H1 (cell line): ENCODE measurements at regions not wholly inside any gene's neighbourhood (a gene's known extent, or its start where the extent isn't known, plus 50 kb on each side); places are given as distances from the start of the nearest gene placed in this dataset.

Experiments
- CEBPB ChIP-seq: IDR thresholded peaks from 2 replicates; pipeline ENCODE4 v1.6.1; 2012; ENCODE audit warnings: low read depth, low read length
- CHD2 ChIP-seq: IDR thresholded peaks from 2 replicates; pipeline ENCODE4 v1.6.1; 2012; ENCODE audit warnings: low read length, improper control_type of control experiment
- CTCF ChIP-seq, 3 experiments: IDR thresholded peaks; 1 replicate in 2 of 3; 2 replicates in 1 of 3; pipeline versions ENCODE4 v1.5.1 to v1.6.1; 2011; ENCODE audit warnings: low read length in 3 of 3, mild to moderate bottlenecking in 3 of 3, inconsistent platforms in 2 of 3, low read depth in 1 of 3, moderate library complexity in 1 of 3; ENCODE audit not compliant: insufficient read depth in 1 of 3; ENCODE audit errors: control extremely low read depth in 1 of 3
- EGR1 ChIP-seq: IDR thresholded peaks from 2 replicates; pipeline ENCODE4 v1.6.1; 2011; ENCODE audit warnings: low read depth, low read length, borderline replicate concordance
- FOSL1 ChIP-seq: IDR thresholded peaks from 2 replicates; pipeline ENCODE4 v1.6.1; 2011; ENCODE audit warnings: mild to moderate bottlenecking, low read depth, low read length, moderate library complexity; ENCODE audit not compliant: insufficient read depth
- GABPA ChIP-seq: IDR thresholded peaks from 2 replicates; pipeline ENCODE4 v1.6.1; 2011; ENCODE audit warnings: mild to moderate bottlenecking, low read length, moderate library complexity, borderline replicate concordance; ENCODE audit not compliant: insufficient read depth
- NRF1 ChIP-seq: IDR thresholded peaks from 2 replicates; pipeline ENCODE4 v1.6.1; 2011; ENCODE audit warnings: mild to moderate bottlenecking, low read depth, low read length, improper control_type of control experiment
- POLR2A ChIP-seq, 2 experiments: IDR thresholded peaks; 1 replicate in 1 of 2; 2 replicates in 1 of 2; pipeline ENCODE4 v1.6.1; 2011; ENCODE audit warnings: low read depth in 2 of 2, low read length in 2 of 2, mild to moderate bottlenecking in 2 of 2; ENCODE audit errors: control extremely low read depth in 1 of 2
- RBBP5 ChIP-seq: IDR thresholded peaks from 2 replicates; pipeline ENCODE4 v1.7.1; 2012; ENCODE audit warnings: low read depth, mild to moderate bottlenecking, inconsistent platforms, low read length, moderate library complexity, borderline replicate concordance
- SRF ChIP-seq: IDR thresholded peaks from 2 replicates; pipeline ENCODE4 v1.6.1; 2011; ENCODE audit warnings: mild to moderate bottlenecking, low read depth, low read length, moderate library complexity
- TCF12 ChIP-seq: IDR thresholded peaks from 2 replicates; pipeline ENCODE4 v1.6.1; 2011; ENCODE audit warnings: low read depth, mild to moderate bottlenecking, low read length
- ZNF274 ChIP-seq: IDR thresholded peaks from 2 replicates; pipeline ENCODE4 v1.7.0; 2012; ENCODE audit warnings: low read length, borderline replicate concordance; ENCODE audit errors: extremely low read depth
- TF ChIP-seq, protein P1 (sequence below): IDR thresholded peaks from 2 replicates; pipeline ENCODE4 v1.6.1; 2012; ENCODE audit warnings: low read length, inconsistent platforms
- TF ChIP-seq, protein P2 (sequence below): IDR thresholded peaks from 2 replicates; pipeline ENCODE4 v1.6.1; 2012; ENCODE audit warnings: inconsistent platforms

DNA sequence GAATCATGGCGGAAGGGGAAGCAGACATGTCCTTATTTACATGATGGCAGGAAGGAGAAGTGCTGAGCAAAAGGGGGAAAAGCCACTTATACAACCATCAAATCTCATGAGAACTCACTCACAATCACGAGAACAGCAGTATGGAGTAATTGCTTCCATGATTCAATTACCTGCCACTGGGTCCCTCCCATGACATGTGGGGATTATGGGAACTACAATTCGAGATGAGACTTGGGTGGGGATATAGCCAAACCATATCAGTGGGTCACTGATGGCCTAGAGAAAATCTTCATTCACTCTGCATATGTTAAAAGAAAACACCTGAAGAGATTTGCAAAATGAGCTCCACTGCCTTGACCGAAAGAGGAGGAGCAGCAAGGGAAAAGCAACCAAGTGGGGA is 130.3 kb upstream of the FAM20A start:
- TF ChIP-seq, protein P1, sequence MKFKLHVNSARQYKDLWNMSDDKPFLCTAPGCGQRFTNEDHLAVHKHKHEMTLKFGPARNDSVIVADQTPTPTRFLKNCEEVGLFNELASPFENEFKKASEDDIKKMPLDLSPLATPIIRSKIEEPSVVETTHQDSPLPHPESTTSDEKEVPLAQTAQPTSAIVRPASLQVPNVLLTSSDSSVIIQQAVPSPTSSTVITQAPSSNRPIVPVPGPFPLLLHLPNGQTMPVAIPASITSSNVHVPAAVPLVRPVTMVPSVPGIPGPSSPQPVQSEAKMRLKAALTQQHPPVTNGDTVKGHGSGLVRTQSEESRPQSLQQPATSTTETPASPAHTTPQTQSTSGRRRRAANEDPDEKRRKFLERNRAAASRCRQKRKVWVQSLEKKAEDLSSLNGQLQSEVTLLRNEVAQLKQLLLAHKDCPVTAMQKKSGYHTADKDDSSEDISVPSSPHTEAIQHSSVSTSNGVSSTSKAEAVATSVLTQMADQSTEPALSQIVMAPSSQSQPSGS, result no peak
- TF ChIP-seq POLR2A (IDR thresholded peaks at IDR 0.05; ENCODE audit: control extremely low read depth in 1 of 2, low read depth in 2 of 2, low read length in 2 of 2), result no peak
- no peak for TF ChIP-seq RBBP5
- TF ChIP-seq CTCF (IDR thresholded peaks at IDR 0.05; ENCODE audit: control extremely low read depth in 1 of 3, insufficient read depth in 1 of 3, low read depth in 1 of 3, low read length in 3 of 3), result no peak
- no peak for TF ChIP-seq FOSL1
- no peak for TF ChIP-seq EGR1
- TF ChIP-seq ZNF274, result no peak
- no peak for TF ChIP-seq CEBPB
- no peak for TF ChIP-seq NRF1
- no peak for TF ChIP-seq CHD2
- TF ChIP-seq TCF12, result no peak
- no peak for TF ChIP-seq GABPA
- no peak for TF ChIP-seq SRF
- TF ChIP-seq, protein P2, sequence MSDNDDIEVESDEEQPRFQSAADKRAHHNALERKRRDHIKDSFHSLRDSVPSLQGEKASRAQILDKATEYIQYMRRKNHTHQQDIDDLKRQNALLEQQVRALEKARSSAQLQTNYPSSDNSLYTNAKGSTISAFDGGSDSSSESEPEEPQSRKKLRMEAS, result no peak
